HuH-7.5 (cell line): ENCODE measurements at regions not wholly inside any gene's neighbourhood (a gene's known extent, or its start where the extent isn't known, plus 50 kb on each side); places are given as distances from the start of the nearest gene placed in this dataset.

Experiments used
- DNase-seq: peaks from one replicate; pipeline ENCODE4 v3.0.0; 2011; ENCODE audit warnings: low spot score

DNA sequence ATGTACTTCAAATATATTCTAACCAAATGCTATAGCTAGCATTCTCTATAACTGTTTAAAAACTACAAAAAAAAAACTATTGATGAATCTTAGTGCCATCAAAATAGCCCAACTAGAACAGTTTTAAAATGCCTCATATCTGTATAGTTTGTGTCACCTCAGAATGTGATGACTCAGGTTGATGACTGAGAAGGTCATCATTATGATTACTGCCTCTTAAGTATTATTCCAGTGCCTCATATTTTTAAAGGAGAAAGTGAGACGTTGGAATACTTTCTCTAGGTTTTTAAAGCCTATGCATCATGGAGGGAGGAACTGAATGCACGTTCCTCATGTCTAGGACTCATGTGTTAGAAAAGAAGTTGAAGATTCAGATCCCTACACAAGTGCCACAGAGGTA lies 88.2 kb downstream of the TMA16 start:
- no peak for DNase-seq

DNA sequence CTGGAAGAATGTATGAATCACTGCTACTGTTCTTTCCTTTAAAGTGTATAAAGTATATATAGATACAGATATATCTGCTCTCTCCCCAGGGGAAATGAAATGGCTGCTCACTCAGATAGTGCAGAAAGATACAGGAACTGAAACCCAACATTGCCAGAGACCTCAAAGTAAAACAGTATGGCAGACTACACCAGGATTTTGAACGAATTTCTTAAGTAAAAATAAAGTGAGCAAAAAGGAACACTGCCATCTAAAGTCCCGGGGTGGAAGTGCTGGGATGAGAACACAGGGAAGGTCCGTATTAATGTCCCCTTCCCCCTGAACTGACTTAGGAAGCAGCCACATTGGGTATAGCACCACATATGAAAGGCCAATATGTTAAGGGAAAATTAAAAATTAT lies 93.4 kb downstream of the TMA16 start:
- DNase-seq = no peak

DNA sequence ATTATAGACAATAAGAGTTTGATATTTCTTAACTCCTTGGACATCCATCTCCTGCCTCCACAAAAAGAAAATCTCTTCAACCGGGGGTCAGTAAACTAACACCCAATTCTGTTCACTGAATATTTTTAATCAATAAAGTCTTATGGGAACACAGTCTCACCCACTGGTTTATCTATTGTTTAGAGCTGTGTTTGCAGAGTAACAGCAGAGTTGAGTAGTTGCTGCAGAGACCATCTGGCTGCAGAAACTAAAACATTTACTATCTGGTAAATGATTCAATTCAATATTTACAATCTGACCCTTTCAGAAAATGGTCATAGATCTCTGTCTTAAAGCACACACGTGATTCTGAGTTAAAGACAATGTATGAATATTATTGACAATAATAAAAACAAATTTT lies 94.0 kb downstream of the TMA16 start:
- no peak for DNase-seq

DNA sequence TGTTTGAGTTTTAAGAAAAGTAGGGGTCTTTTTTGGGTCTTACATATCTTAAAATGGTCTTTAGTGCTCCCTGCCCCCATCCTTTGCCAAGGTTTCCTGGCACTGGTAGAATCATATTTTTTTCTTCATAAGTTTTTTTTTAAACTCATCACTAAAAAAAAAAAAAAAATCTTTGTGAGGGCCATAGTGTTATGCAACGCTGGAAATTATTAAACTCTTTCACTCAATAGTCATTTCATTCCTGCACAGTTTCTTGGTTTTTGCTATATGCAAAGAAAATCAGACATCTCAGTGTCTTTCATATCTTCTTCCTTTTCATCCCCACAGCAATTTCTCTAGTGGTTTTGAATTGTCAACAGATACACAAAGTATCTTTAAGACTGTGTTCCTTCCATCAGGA lies 95.6 kb downstream of the TMA16 start:
- no peak for DNase-seq

DNA sequence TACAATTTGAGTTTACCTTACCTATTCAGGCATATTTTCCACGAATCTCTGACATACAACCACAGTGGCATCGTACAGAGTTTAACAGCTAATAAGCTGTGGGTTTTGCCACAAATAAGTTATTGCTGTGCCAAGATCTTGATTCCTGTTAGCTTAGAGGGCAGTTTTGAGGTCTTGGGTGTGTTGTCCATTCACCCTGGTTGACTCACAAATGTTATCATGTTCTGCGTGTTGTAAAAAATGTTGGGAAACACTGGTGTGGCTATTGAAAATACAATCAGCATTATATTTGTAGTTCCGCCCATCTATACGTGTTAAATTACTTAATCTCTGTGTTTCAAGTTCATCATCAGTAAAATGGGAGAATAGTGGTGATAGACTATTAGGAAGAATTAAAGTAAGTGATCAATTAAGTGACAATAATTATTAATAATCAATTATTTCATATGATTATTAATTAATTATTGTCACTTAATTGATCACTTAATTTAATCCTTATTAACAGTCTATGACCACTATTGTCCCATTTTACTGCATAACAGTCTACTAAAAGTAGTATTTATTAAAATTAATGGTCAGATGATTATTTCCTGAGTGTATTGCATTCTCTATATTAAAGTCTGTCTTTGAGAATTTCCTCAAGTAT lies 96.3 kb downstream of the TMA16 start:
- DNase-seq = no peak

DNA sequence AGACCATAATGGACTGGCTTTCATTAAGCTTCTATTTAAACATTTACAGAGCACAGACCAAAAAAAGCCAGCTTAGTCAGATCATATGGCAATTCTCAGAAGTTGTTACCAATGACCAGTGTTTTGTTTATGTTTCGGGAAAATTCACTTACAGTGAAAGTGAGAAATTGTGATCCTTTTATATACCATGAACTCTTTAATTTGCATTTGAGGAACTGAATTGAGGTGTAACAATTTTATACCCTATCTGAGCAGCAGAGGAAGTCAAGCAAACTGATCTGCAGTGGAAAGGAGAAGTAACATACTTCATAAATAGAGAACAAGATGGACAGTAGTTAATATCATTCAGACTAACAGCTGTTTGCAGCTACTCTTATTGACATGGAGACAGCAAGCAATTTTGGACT lies 97.1 kb downstream of the TMA16 start:
- DNase-seq = no peak

DNA sequence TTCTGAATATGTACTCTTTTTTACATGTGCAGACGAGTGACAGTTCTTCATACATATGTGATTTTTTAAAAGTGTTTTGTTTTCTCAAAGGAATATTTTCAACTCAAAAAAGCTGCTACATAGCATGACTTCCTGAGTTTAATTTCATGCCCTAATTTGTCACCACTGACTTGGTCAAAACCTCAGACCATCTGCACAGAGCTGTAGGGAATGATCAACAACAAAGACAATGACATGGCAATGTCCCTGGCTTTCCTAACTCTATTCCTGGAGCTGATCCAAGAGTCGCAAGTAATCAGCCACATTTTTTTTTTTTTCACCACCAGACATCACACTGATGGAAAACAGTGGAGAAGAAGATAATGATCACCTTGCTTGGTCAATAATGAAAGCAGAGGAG lies 97.7 kb downstream of the TMA16 start:
- DNase-seq = no peak

DNA sequence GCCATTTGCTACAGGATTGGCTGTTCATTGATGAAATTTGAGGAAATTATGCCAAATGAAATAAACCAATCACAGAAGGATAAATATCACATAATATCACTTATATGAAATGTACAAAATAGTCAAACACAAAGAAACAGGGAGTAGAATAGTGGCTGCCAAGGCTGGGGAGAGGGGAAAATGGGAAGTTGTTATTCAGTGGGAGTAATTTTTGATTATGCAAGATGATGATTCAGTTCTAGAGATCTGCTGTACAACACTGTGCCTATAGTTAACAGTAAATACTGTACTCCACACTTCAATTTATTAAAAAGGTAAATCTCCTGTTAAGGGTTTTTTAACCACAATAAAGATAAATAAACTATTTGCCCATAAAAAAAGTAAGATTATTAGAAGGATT lies 101.1 kb downstream of the TMA16 start:
- DNase-seq = no peak

DNA sequence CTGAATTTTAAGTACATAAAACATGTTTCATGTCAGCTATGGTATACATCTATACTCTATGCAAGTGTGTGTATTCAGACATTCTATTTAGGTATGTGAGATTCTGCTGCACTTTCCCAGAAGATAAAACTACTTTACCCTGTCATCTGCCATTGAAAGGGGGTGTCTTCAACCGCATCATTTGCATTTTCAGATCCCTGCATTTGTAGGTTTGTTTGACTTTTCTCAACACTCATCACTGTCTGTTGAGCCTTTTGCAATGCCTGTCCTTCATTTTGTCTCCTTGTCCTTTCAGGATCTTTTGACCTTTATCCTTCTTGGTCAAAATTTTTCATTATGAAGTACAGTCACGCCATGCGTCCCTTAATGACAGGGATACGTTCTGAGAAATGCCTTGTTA lies 103.5 kb downstream of the TMA16 start:
- DNase-seq = no peak

DNA sequence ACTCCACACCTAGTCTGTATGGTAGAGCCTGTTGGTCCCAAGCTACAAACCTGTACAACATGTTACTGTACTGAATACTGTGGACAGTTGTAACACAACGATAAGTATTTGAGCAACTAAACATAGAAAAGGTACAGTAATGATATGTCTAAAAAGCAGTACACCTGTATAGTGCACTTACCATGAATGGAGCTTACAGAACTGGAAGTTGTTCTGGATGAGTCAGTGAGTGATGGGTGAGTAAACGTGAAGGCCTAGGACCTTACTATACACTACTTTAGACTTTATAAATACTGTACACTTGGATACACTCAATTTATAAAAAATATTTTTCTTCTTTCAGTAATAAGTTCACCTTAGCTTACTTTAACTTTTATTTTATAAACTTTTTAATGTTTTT lies 104.0 kb downstream of the TMA16 start:
- no peak for DNase-seq

DNA sequence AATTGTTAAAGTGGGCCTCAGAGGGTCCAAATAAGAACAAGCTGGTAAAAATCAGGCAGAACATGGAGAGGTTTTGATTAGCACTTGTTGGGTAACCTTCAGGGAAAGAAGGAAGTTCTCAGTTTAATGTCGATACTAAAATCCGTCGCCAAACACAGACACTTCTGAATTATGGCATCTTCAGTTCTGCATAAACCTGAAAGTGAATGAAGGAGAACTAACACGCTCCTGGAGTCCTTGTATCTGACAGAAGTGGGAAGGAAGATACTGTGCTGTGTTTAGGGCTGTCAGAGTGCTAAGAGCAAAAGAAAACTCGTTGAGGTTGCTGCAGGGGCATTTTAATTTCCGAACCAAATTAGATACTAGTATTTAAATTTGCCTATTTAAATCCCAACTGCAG lies 106.2 kb downstream of the TMA16 start:
- no peak for DNase-seq

DNA sequence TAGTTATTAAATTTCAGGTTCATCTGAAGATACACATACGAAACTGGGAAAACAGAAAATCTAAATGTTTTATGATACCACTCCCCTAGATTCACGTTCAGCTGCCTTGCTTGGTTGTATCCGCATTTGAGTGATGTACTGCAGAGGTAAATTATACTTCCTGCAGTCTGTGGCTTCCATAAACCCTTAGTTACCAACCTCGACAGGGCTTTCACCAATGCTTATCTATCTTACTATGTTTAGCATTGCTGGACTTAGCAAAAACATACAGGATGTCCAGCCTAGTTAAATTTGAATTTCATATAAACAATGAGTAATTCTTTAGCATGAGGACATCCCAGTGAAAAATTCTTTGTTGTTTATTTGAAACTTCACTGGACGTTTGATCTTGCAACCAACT lies 108.8 kb downstream of the TMA16 start:
- no peak for DNase-seq

DNA sequence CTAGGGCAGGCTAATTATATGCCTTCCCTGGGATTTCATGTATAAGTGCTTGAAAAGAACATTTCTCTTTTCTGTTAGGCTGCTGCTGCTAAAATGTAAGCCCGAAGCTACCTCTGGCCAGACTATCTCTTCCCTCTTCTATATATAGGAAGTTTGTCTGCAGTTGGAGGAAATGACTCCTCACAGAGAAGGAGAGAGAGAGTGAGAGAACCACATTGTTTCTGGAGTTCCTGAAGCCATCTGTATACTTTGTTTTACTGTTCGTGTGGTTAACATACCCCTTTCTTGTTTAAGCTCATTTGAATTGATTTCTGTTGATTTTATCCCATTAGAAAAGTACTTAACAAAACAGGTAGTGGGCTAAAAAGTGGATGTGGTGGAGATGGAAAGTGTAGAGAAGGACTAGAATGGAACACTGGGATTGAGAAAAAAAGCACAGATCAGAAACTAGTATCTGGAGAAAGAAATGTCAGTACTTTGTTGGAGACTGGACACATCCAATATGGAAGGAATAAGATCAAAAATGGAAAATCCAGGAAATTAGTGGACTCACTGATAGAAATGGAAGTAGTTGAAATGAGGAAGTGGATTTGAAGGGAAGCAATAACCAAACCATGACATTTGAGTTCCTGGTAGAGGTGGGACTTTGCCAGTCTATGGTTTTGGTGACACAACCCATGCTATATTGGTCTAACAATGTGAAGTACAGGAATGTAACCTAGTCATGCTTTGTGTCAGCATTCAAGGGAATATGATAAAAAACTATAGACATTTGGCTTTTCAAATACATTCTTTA lies 112.6 kb downstream of the TMA16 start:
- DNase-seq = no peak

DNA sequence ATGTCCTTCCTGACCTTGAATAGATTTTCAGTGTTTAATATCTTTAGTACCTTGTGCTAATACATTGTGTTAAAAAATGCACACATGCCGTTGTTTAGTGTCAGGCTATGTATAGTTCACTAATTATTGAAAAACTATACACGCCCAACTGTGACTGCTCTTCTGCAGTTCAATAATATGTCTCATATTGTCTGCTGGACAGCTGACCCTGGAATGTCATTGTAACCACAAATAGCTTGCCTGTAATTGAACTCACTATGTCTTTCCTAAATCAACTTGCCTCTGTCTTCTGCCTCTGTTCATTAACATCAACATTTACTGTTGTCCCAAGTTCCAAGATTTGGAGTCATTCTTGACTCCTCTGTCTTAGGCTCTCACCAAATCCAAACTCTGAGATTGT lies 114.5 kb downstream of the TMA16 start:
- no peak for DNase-seq

DNA sequence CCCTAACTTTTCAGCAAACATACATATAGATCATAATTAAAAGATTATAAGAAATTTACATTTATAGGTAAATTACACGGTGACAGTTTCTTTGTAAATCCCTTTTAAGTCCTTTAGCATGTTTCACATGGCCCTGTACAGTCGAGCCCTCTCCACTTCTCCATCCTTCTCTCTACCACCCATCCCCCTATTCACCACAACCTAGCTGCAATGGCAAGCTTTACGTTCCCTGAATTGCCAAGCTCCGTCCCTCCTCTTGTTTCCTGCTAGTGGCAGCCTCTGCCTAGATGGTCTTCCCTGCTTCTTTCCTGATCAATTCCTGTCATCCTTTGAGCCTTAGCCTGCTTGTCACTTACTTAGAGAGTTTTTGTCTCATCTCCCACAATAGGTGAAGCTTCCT lies 116.2 kb downstream of the TMA16 start:
- no peak for DNase-seq

DNA sequence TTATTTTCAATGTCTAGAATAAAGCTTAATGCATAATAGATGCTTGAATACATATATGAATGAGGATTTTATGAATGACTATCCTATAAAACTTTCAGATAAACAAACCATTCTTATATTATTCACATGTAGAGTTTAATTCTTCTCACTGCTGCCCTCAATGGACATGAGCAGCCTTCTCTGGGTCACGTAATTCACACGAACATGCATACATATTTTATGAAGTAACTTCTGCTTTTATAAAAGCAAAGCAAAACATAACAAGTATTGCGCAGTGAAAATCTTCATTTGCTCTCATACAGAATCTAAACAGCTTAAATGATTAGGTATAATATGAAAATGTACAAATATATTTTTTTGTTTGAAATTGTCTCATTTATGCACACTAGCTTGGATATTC lies 116.7 kb downstream of the TMA16 start:
- DNase-seq = no peak

DNA sequence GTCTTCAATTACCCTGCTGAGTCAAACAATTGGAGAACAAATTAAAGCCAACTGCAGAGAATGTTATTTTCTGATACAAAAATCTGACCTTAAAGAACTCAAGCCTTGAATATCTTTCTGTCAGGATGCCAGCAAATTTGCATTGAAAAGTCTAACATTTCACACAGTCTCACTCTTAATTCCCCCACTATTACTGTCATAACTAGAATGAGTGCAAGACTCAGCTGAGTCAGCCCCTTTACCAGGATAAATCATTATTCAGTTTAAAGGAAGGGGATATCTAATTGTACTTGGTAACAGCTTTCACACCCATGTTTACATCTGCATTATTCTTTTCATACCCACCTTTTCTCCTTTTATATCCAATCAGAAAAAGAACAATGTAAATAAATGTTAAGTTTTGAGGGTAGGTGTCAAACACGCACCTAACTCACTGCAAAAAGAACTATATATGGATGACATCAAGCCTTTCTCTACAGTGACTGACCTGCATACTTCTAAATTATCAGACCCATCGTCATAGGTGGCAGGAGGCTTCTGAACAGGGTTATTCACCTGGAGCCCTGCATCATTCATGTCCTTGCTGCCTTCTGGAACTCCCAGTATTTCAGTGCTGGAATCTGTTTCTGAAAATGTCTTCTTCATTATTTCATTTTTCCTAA lies 117.4 kb downstream of the TMA16 start:
- DNase-seq = no peak

DNA sequence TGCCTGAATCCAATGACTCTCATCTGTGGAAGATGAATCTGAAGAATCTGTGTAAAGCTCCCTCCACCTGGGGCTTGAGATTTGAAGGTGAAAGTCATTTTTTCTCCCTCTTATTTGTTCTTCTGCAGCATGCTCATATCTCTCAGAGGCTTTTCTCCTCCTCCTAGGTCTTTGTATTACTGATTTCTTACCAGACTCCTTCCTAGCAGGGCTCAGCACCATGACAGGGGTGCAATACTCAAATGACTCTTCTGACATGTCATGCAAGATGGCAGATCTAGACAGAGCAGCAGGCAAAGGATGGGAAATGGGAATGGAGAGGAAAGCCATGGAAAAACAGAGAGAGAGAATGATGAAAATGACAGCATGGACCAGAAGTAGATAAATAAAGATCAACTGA lies 118.3 kb downstream of the TMA16 start:
- no peak for DNase-seq

DNA sequence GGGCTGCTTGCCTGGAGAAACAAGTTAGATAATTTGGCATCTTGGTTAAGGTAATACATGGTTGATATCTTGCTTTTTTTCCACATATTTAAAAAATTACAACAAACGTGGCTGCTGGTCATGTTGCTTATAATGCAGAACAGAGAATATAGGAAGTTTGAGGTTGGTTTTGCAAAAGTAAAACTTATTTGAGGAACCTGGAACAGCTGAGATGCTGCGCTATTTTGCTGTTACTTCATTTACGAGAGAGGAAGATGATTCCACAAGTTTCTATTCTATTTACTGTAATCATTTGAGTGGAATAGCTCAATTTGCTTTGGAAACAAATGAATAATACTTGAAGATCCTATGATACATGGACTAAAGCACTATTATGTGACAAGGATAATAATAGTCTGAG lies 118.9 kb downstream of the TMA16 start:
- no peak for DNase-seq

DNA sequence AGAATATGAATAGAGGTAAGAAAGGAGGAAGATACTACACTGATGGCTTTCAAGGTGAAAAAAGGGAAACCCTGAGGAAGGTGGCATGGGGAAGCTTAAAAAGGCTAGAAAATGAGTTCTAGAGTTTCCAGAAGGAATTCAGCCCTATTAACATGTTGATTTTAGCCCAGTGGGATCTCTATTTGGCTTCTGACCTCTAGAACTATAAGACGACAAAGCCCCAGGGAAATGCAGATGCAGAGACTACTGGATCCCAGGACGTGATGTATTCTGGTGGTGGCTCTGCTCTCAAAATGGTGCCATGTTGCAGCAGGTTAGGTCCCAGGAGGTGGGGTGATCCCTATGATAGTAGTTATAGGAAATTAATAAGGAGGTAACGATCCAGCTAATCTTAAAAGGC lies 120.4 kb downstream of the TMA16 start:
- DNase-seq = no peak

DNA sequence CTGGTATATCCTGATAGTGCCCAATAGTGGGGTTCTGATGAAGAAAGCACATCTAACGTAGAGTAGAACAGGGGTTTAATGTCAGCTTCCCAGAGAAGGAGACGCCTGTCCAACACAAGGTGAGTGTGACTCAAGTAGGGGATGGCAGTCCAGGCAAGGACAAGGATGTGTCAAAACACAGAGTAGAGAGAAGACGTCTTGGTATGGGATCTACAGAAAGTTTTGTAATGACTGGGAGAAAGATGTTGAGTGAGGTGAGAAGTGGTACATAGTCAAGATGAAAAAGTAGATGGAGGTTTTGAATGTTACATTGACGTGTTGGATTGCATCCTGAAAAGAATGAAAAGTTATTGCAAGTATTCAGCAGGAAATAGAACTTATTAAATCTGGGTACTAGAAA lies 124.4 kb downstream of the TMA16 start:
- DNase-seq = no peak

DNA sequence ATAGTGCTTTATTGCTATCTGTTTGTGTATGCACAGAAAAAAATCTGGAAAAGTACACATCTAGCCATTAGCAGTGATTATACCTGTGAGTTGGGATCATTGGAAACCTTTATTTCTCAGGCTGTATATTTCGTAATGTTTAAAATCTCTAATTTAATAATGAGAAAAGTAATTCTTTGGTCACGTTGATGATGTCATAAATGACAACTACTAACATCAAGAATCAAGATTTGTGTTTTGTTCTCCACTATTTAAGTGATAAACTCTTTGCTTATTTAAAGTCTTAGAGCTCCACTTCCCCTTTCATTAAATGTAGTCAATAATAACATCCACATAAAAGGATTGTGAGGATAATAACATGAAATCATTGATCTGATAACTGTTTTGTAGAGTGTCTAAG lies 126.2 kb downstream of the TMA16 start:
- DNase-seq = no peak

DNA sequence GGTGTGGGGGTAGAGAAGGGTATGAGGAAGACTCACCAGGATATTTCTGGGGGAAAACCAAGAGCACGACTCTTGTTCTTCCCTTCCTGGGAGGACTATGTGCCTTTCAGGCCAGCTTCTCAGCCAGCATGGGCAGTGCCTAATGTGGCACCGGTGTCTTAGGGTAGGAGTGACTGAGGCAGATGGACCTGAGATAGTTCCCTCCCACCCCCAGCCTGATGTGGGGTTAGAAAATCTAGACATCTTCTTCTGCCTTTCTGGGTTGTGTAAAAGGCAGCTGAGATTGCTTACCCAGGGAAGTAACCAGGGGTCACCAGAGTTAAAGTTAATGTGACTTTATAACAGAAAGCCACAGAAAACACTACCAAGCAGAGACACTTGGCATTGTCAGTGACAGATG lies 127.3 kb downstream of the TMA16 start:
- DNase-seq = no peak
